ENCODE measurements at regions not wholly inside any gene's neighbourhood (a gene's known extent, or its start where the extent isn't known, plus 50 kb on each side); places are given as distances from the start of the nearest gene placed in this dataset.

- no peak overlapping the region for H3K4me3 Mint-ChIP-seq
- H3K9me3 Mint-ChIP-seq: peaks cover 5% of the 10 kb centered on the region
- Histone ChIP-seq H3K27me3 (ENCODE audit: control insufficient read depth, insufficient read depth, low read length, poor library complexity, severe bottlenecking) (no peaks in the 10 kb centered on the region), H3K27ac (ENCODE audit: low read depth, low read length) (no peak overlapping the region), H3K4me3 (ENCODE audit: low read length) (no peak overlapping the region), H3K36me3 (ENCODE audit: control insufficient read depth, insufficient read depth, low read length) (no peaks in the 10 kb centered on the region), H3K4me1 (ENCODE audit: control insufficient read depth, insufficient read depth, low read length) (no peaks in the 10 kb centered on the region), H3K9me3 (ENCODE audit: control insufficient read depth, low read length) (peaks cover 6% of the 10 kb centered on the region), H3K9ac (ENCODE audit: extremely low read depth, low read length, poor library complexity, severe bottlenecking) (no peak overlapping the region)
- no peak for DNase-seq
- H3K27me3 Mint-ChIP-seq (ENCODE audit: insufficient read depth): peaks cover 15% of the 10 kb centered on the region
- no peaks in the 10 kb centered on the region for H3K4me1 Mint-ChIP-seq
- no peaks in the 10 kb centered on the region for H3K36me3 Mint-ChIP-seq (ENCODE audit: low read depth)
- no peak for TF ChIP-seq CTCF (conservative IDR thresholded peaks at IDR 0.05)
- 94 to 100% methylated on average over 2 to 3 of the region's 3 CpGs for WGBS, 2 experiments (ENCODE audit: insufficient coverage in 1 of 2, insufficient read length in 1 of 2)
- no peak overlapping the region for H3K27ac Mint-ChIP-seq
These were observed 58.6 kb upstream of the TMPRSS2 start for GRCh38 chr21:41566500-41567014.

GRCh38 chr21:41565550-41565949 lies 57.6 kb upstream of the TMPRSS2 start:
- Mint-ChIP-seq H3K36me3 (ENCODE audit: low read depth) (no peaks in the 10 kb centered on the region), H3K4me3 (no peak overlapping the region), H3K9me3 (peaks cover 2% of the 10 kb centered on the region), H3K4me1 (no peaks in the 10 kb centered on the region), H3K27ac (no peak overlapping the region), H3K27me3 (ENCODE audit: insufficient read depth) (peaks cover 15% of the 10 kb centered on the region)
- Histone ChIP-seq H3K9ac (ENCODE audit: extremely low read depth, low read length, poor library complexity, severe bottlenecking) (no peak overlapping the region), H3K36me3 (ENCODE audit: control insufficient read depth, insufficient read depth, low read length) (no peaks in the 10 kb centered on the region), H3K27ac (ENCODE audit: low read depth, low read length) (no peak overlapping the region), H3K4me3 (ENCODE audit: low read length) (no peak overlapping the region), H3K27me3 (ENCODE audit: control insufficient read depth, insufficient read depth, low read length, poor library complexity, severe bottlenecking) (no peaks in the 10 kb centered on the region), H3K4me1 (ENCODE audit: control insufficient read depth, insufficient read depth, low read length) (no peaks in the 10 kb centered on the region), H3K9me3 (ENCODE audit: control insufficient read depth, low read length) (no peaks in the 10 kb centered on the region)
- no peak for DNase-seq
- TF ChIP-seq CTCF (conservative IDR thresholded peaks at IDR 0.05): no peak
- 85 to 98% methylated on average over 7 to 11 of the region's 11 CpGs for WGBS, 2 experiments (ENCODE audit: insufficient coverage in 1 of 2, insufficient read length in 1 of 2)

- no peak overlapping the region for H3K4me3 Mint-ChIP-seq
These were observed 56.9 kb upstream of the TMPRSS2 start for GRCh38 chr21:41564871-41565274.

More at GRCh38 chr21:41564871-41565274, 56.9 kb upstream of the TMPRSS2 start:
- no peaks in the 10 kb centered on the region for H3K4me1 Mint-ChIP-seq
- H3K9me3 Mint-ChIP-seq: peaks cover 2% of the 10 kb centered on the region
- no peaks in the 10 kb centered on the region for H3K4me1 ChIP-seq (ENCODE audit: control insufficient read depth, insufficient read depth, low read length)
- H3K9ac ChIP-seq (ENCODE audit: extremely low read depth, low read length, poor library complexity, severe bottlenecking): no peak overlapping the region
- no peaks in the 10 kb centered on the region for H3K36me3 ChIP-seq (ENCODE audit: control insufficient read depth, insufficient read depth, low read length)
- DNase-seq: no peak
- 88 to 89% methylated on average over 10 of the region's 10 CpGs for WGBS, 2 experiments (ENCODE audit: insufficient coverage in 1 of 2, insufficient read length in 1 of 2)
- H3K36me3 Mint-ChIP-seq (ENCODE audit: low read depth): no peaks in the 10 kb centered on the region
- H3K9me3 ChIP-seq (ENCODE audit: control insufficient read depth, low read length): no peaks in the 10 kb centered on the region
- H3K27me3 ChIP-seq (ENCODE audit: control insufficient read depth, insufficient read depth, low read length, poor library complexity, severe bottlenecking): no peaks in the 10 kb centered on the region
- no peak overlapping the region for H3K27ac Mint-ChIP-seq
- H3K4me3 ChIP-seq (ENCODE audit: low read length): no peak overlapping the region
- no peak overlapping the region for H3K27ac ChIP-seq (ENCODE audit: low read depth, low read length)
- no peak for TF ChIP-seq CTCF (conservative IDR thresholded peaks at IDR 0.05)
- H3K27me3 Mint-ChIP-seq (ENCODE audit: insufficient read depth): peaks cover 15% of the 10 kb centered on the region
